HAP-1 (cell line): ENCODE measurements at regions not wholly inside any gene's neighbourhood (a gene's known extent, or its start where the extent isn't known, plus 50 kb on each side); places are given as distances from the start of the nearest gene placed in this dataset.

Experiments used
- DNase-seq, 2 experiments: peaks; one replicate each; pipeline ENCODE4 v3.0.0-alpha.2; 2016 to 2020; ENCODE audit warnings: low spot score in 2 of 2
- H3K27me3 ChIP-seq: fragments of 250-450 bp; sonication (Bioruptor Pico); 2 replicates; pipeline ENCODE4 v1.5.1; 2020; ENCODE audit warnings: low read depth, mild to moderate bottlenecking, moderate library complexity
- H3K36me3 ChIP-seq: fragments of 250-450 bp; sonication (Bioruptor Pico); replicated peaks from 2 replicates; pipeline ENCODE4 v1.5.1; 2020; ENCODE audit warnings: mild to moderate bottlenecking
- H3K4me1 ChIP-seq: fragments of 250-450 bp; sonication (Bioruptor Pico); 2 replicates; pipeline ENCODE4 v1.5.1; 2020; ENCODE audit warnings: mild to moderate bottlenecking
- H3K4me3 ChIP-seq: fragments of 250-450 bp; sonication (Bioruptor Pico); 2 replicates; pipeline ENCODE4 v1.5.1; 2020; ENCODE audit warnings: mild to moderate bottlenecking, moderate library complexity
- H3K9me3 ChIP-seq: fragments of 250-450 bp; sonication (Bioruptor Pico); 2 replicates; pipeline ENCODE4 v1.5.1; 2020; ENCODE audit warnings: mild to moderate bottlenecking, moderate library complexity
- in situ Hi-C: fragments of 300-500 bp; cut with MboI; formaldehyde crosslinking; loops from 3 replicates; pipeline ENCODE4 v1.14.3; 2020; ENCODE audit warnings: low sequenced_read_pairs, inconsistent platforms, mixed read lengths

GRCh38 chr14:104461676-104462449 lies 117.7 kb upstream of the C14orf180 start:
- in situ Hi-C loops: no loop called here
- peak in 1 of 2 experiments; percentile 9 for DNase-seq
- Histone ChIP-seq H3K9me3 (no peaks in the 10 kb centered on the region), H3K27me3 (peaks cover 27% of the 10 kb centered on the region), H3K4me3 (no peak overlapping the region; the same call in 1 of the 2 replicates), H3K36me3 (no peaks in the 10 kb centered on the region), H3K4me1 (no peaks in the 10 kb centered on the region)

DNA sequence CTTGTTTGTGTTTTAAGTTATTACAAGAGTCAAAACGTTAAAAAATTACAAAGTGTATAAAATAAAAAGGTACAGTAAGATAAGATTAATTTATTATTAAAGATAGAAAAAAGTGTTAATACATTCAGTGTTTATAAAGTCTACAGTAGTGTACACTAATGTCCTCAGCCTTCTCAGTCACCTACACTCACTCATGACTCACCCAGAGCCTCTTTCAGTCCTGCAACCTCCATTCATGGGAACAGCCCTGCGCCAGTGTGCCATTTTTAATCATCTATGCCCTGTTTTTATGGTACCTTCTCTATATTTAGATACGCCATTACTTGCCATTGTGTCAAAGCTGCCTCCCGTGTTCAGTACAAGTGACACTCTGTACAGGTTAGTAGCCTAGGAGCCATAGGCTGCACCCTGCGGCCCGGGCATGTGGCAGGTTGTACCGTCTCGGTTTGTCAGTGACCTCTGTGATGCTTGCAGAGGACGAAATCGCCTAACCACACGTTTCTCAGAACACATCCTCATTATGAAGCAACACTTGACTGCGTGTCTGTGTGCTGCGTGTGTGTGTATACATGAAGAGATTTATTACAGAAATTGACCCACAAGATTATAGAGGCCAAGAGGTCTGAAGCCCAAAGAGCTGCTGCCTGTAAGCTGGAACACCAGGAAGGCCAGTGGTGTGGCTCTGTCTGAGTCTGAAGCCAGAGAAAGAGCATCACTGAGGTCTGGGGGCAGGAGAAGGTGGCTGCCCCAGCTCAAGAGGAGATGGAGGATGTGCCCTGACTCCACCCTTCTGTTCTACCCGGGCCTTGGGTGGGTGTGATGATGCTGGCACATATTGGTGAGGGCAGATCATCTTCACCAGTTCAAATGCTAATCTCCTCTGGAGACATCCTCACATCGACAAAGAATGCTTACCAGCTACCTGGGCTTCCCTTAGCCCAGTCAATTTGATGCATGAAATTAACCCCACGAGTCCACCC lies 116.6 kb upstream of the C14orf180 start:
- Histone ChIP-seq H3K9me3 (no peaks in the 10 kb centered on the region), H3K27me3 (peaks cover 24% of the 10 kb centered on the region), H3K36me3 (no peaks in the 10 kb centered on the region), H3K4me1 (no peaks in the 10 kb centered on the region), H3K4me3 (no peak overlapping the region)
- DNase-seq: no peak
- in situ Hi-C loops: no loop called here

GRCh38 chr14:104464907-104465306 lies 114.7 kb upstream of the C14orf180 start:
- in situ Hi-C loops: no loop called here
- no peaks in the 10 kb centered on the region for H3K4me1 ChIP-seq
- DNase-seq: no peak
- no peak overlapping the region for H3K4me3 ChIP-seq
- H3K9me3 ChIP-seq: no peaks in the 10 kb centered on the region
- no peaks in the 10 kb centered on the region for H3K36me3 ChIP-seq
- H3K27me3 ChIP-seq: peaks cover 22% of the 10 kb centered on the region

DNA sequence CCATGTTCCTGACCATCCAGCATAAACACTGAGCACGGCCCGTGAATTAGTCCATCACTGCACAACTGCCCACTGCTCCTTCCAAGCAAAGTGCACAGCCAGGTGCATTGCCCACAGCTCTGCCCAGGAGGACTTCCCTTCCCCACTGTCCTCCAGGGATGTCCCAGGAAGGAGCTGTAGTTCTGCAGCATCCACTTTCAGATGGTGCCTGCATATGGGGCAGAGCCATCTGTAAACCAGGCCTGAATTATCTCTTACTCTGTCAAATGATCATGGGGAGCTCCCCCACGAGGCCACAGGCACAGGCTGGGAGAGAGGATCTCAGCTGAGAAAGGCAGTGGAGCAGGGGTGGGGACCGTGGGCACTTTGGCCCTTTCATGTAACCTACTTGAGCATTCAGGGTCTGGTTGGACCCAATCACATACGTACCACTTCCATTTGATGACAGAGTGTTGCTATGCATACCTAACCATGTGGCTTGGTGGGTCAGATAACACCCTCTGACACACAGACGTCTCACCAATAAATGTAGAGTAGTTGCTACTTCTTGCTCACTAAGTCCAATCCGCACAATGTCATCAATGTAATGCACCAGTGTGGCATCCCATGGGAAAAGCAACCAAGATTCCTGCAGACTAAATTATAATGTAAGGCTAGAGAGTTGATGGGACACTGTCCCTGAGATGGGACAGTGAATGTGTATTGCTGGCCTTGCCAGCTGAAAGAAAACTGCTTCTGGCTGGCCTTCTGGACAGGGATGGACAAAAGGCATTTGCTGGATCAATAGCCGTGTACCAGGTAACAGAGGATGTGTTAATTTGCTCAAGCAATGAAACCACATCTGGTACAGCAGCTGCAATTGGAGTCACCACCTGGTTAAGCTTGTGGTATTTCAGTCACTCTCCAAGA lies 113.8 kb upstream of the C14orf180 start:
- DNase-seq: no peak
- in situ Hi-C loops: no loop called here
- Histone ChIP-seq H3K4me3 (no peak overlapping the region), H3K9me3 (no peaks in the 10 kb centered on the region), H3K27me3 (peaks cover 18% of the 10 kb centered on the region), H3K4me1 (no peaks in the 10 kb centered on the region), H3K36me3 (no peaks in the 10 kb centered on the region)

DNA sequence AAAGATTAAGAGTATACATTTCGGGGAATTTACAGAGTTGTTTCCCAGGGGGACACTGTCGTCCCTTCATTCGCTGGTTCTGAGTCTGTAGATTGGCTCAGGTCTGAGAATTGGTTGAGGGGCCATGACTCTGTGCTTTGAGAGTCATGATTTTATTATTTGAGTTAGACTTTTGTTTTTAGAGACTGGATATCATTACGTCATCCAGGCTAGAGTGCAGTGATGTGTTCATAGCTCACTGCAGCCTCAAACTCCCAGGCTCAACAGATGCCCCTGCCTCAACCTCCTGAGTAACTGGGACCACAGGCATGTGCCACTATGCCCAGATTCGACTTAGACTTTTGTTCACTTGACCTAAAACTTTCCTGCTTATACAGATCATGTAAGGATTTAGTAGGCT lies 112.3 kb upstream of the C14orf180 start:
- Histone ChIP-seq H3K4me1 (no peaks in the 10 kb centered on the region), H3K9me3 (no peaks in the 10 kb centered on the region), H3K36me3 (no peaks in the 10 kb centered on the region), H3K4me3 (no peak overlapping the region), H3K27me3 (peaks cover 11% of the 10 kb centered on the region)
- in situ Hi-C loops: no loop called here
- DNase-seq: no peak

- in situ Hi-C loops: no loop called here
- no peak overlapping the region for H3K4me3 ChIP-seq
- no peaks in the 10 kb centered on the region for H3K9me3 ChIP-seq
- no peak for DNase-seq
- H3K36me3 ChIP-seq: no peaks in the 10 kb centered on the region
- H3K4me1 ChIP-seq: no peaks in the 10 kb centered on the region
- H3K27me3 ChIP-seq: peaks cover 7% of the 10 kb centered on the region
Measured at GRCh38 chr14:104467641-104468040, 111.9 kb upstream of the C14orf180 start.

- in situ Hi-C loops: no loop called here
Measured at GRCh38 chr14:104469591-104469990, 110.0 kb upstream of the C14orf180 start.

GRCh38 chr14:104470588-104470987 lies 109.0 kb upstream of the C14orf180 start:
- no peak for DNase-seq
- no peak overlapping the region for H3K4me3 ChIP-seq
- no peaks in the 10 kb centered on the region for H3K4me1 ChIP-seq
- no peaks in the 10 kb centered on the region for H3K9me3 ChIP-seq
- H3K36me3 ChIP-seq: no peaks in the 10 kb centered on the region
- no peaks in the 10 kb centered on the region; the same call in 1 of the 2 replicates for H3K27me3 ChIP-seq
- in situ Hi-C loops: no loop called here

More at GRCh38 chr14:104469591-104469990, 110.0 kb upstream of the C14orf180 start:
- Histone ChIP-seq H3K4me3 (no peak overlapping the region), H3K27me3 (no peaks in the 10 kb centered on the region; the same call in 1 of the 2 replicates), H3K9me3 (no peaks in the 10 kb centered on the region), H3K36me3 (no peaks in the 10 kb centered on the region), H3K4me1 (no peaks in the 10 kb centered on the region)
- no peak for DNase-seq

DNA sequence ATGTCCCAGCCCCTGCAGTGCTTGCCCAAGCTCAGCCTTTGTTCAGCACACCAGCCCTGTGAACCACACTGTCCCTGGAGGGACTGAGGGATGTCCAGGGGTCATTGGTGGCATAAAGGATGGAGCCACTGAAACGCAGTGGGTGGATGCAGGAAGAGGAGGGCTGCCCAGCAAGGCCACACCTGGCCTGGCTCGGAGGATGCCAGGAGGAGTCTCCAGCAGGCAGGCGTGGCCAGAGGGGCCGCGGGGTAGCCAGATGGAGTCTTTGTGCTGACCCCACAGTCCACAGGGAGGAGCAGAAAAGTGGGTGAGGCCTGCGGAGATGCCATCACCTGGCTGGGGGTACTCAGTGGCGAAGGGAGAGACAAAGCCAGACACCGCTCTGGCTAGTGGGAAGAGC lies 108.5 kb upstream of the C14orf180 start:
- no peak overlapping the region for H3K4me3 ChIP-seq
- no peaks in the 10 kb centered on the region for H3K9me3 ChIP-seq

GRCh38 chr14:104472073-104472472 lies 107.5 kb upstream of the C14orf180 start:
- Histone ChIP-seq H3K4me3 (no peak overlapping the region), H3K4me1 (no peaks in the 10 kb centered on the region), H3K36me3 (no peaks in the 10 kb centered on the region), H3K9me3 (no peaks in the 10 kb centered on the region), H3K27me3 (no peaks in the 10 kb centered on the region)
- in situ Hi-C loops: no loop called here
- no peak for DNase-seq

More for the DNA sequence above, 108.5 kb upstream of the C14orf180 start:
- Histone ChIP-seq H3K4me1 (no peaks in the 10 kb centered on the region), H3K27me3 (no peaks in the 10 kb centered on the region), H3K36me3 (no peaks in the 10 kb centered on the region)
- DNase-seq: no peak
- in situ Hi-C loops: no loop called here

DNA sequence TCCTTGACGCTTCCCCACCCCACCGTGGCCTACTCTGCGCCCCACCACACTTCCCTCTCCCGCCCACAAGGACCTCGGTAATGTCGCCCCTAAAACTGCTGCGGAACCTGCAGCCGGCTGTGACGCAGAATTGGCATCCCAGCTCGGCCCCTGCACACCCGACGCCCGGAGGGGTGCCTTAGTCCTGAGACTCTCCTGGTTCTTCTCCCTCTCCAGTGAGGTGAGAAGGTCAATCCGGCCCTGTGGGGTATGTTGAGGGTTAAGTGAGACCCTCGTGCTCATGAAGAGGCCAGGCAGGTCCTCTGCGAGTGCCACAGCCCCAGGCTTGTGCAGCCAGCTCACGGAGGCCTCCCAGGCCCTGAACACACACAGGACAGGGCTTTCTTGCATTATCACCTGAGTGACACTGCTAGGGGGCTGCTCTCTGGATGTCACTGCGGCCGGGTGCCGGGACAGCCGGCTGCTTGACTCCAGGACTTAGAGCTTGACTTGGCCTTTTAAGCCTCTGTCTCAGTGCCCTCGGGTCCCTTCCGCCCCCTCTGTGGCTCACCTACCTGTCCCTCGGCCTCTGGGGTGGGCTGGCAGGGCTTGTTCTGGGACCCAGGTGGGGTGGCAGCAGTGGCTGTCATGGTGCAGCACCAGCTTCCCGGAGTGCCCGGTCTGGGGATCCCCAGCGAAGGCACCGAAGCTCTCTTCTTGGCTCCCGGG lies 106.9 kb upstream of the C14orf180 start:
- no peaks in the 10 kb centered on the region for H3K9me3 ChIP-seq
- DNase-seq: no peak
- no peaks in the 10 kb centered on the region for H3K4me1 ChIP-seq
- H3K27me3 ChIP-seq: no peaks in the 10 kb centered on the region
- no peak overlapping the region for H3K4me3 ChIP-seq
- no peaks in the 10 kb centered on the region for H3K36me3 ChIP-seq
- in situ Hi-C loops: no loop called here

GRCh38 chr14:104473244-104473565 lies 106.4 kb upstream of the C14orf180 start:
- Histone ChIP-seq H3K4me3 (no peak overlapping the region), H3K9me3 (no peaks in the 10 kb centered on the region), H3K36me3 (no peaks in the 10 kb centered on the region), H3K4me1 (no peaks in the 10 kb centered on the region), H3K27me3 (no peaks in the 10 kb centered on the region)
- in situ Hi-C loops: no loop called here
- no peak for DNase-seq
